Endothelial cell of umbilical vein (primary cell): ENCODE measurements at regions not wholly inside any gene's neighbourhood (a gene's known extent, or its start where the extent isn't known, plus 50 kb on each side); places are given as distances from the start of the nearest gene placed in this dataset.

Source experiments
- CTCF ChIP-seq, 2 donors: IDR thresholded peaks; 1 replicate in 1 of 2; 2 replicates in 1 of 2; pipeline ENCODE4 v1.5.1; 2011; ENCODE audit warnings: low read length in 2 of 2, mild to moderate bottlenecking in 2 of 2, moderate library complexity in 2 of 2, control low read depth in 1 of 2, inconsistent platforms in 1 of 2, low read depth in 1 of 2; ENCODE audit not compliant: insufficient read depth in 1 of 2; ENCODE audit errors: extremely low read depth in 1 of 2
- EZH2 ChIP-seq: IDR thresholded peaks from 2 replicates; pipeline ENCODE4 v1.6.1; 2012; ENCODE audit warnings: borderline replicate concordance, low read depth, mild to moderate bottlenecking, moderate library complexity, low read length, inconsistent platforms; ENCODE audit not compliant: severe bottlenecking
- FOS ChIP-seq: IDR thresholded peaks from 2 replicates; pipeline ENCODE4 v1.6.1; 2011; ENCODE audit warnings: mild to moderate bottlenecking, low read length, moderate library complexity, borderline replicate concordance; ENCODE audit not compliant: insufficient read depth
- GATA2 ChIP-seq: IDR thresholded peaks from 2 replicates; pipeline ENCODE4 v1.7.0; 2011; ENCODE audit warnings: low read depth, mild to moderate bottlenecking, moderate library complexity, mixed read lengths, low read length; ENCODE audit not compliant: insufficient read length, insufficient read depth
- JUN ChIP-seq: IDR thresholded peaks from 2 replicates; pipeline ENCODE4 v1.6.1; 2011; ENCODE audit warnings: borderline replicate concordance, low read depth; ENCODE audit not compliant: insufficient read length, insufficient read depth
- MAX ChIP-seq: IDR thresholded peaks from 2 replicates; pipeline ENCODE4 v1.6.1; 2011; ENCODE audit not compliant: insufficient read depth, insufficient read length
- MYC ChIP-seq: IDR thresholded peaks from one replicate; pipeline ENCODE4 v1.6.1; 2011; ENCODE audit warnings: mild to moderate bottlenecking, low read depth, low read length
- POLR2A ChIP-seq: IDR thresholded peaks from 2 replicates; pipeline ENCODE4 v1.6.1; 2012; ENCODE audit warnings: low read depth, mild to moderate bottlenecking, control low read depth, low read length
- POLR2AphosphoS5 ChIP-seq: IDR thresholded peaks from 2 replicates; pipeline ENCODE4 v1.6.1; 2012; ENCODE audit warnings: low read depth, mild to moderate bottlenecking, control low read depth, low read length, moderate library complexity; ENCODE audit not compliant: insufficient read depth

GRCh38 chr6:2582268-2582667 is 168.5 kb downstream of the MYLK4 start:
- TF ChIP-seq CTCF (IDR thresholded peaks at IDR 0.05; ENCODE audit: extremely low read depth in 1 of 2, insufficient read depth in 1 of 2, low read depth in 1 of 2, low read length in 2 of 2), result no peak
- no peak for TF ChIP-seq POLR2AphosphoS5
- no peak for TF ChIP-seq EZH2
- TF ChIP-seq POLR2A, result no peak
- TF ChIP-seq FOS, result no peak
- TF ChIP-seq MYC, result no peak
- TF ChIP-seq MAX, result no peak
- TF ChIP-seq GATA2, result no peak
- TF ChIP-seq JUN, result no peak
